Adrenal gland (tissue), 5 donors: ENCODE measurements at regions not wholly inside any gene's neighbourhood (a gene's known extent, or its start where the extent isn't known, plus 50 kb on each side); places are given as distances from the start of the nearest gene placed in this dataset.

ENCODE experiments used
- CTCF ChIP-seq, 6 experiments: fragments of 450-650 bp in 4 of 6; fragments of 200-600 bp in 2 of 6; sonication (generic) in 1 of 6; IDR thresholded peaks; 1 replicate in 5 of 6; 2 replicates in 1 of 6; pipeline versions ENCODE4 v1.5.1 to v1.8.0; 2016 to 2021; ENCODE audit warnings: antibody characterized with exemption in 6 of 6, mild to moderate bottlenecking in 2 of 6, moderate library complexity in 1 of 6
- POLR2A ChIP-seq, 2 donors: fragments of 450-650 bp; IDR thresholded peaks; one replicate each; pipeline ENCODE4 v1.6.1; 2017; ENCODE audit warnings: antibody characterized with exemption in 2 of 2, mild to moderate bottlenecking in 2 of 2, moderate library complexity in 1 of 2
- donor health status: DM: no; HTN: no; CAD: no.

DNA sequence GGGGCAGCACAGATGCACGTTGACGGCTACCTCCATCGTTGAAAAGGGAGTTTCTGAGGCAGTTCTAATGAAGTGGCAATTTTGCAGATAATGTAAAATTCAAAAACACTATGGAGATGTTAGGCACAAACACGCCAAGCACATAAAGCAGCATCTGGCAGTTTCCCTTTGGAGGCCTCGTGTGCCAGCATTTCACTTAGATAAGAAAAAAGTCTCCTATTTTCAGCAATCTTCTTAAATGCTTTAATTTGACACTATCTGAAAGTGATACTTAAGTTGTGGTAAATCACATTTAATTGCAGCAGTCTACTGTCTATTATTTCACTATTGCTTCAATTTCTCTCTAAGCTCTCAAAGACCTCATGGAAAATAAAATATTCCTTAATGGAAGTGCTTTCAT is 125.3 kb upstream of the PROKR2 start:
- TF ChIP-seq POLR2A (IDR thresholded peaks at IDR 0.05), result no peak
- no peak for TF ChIP-seq CTCF (IDR thresholded peaks at IDR 0.05)
